ENCODE measurements at regions not wholly inside any gene's neighbourhood (a gene's known extent, or its start where the extent isn't known, plus 50 kb on each side); places are given as distances from the start of the nearest gene placed in this dataset.

DNA sequence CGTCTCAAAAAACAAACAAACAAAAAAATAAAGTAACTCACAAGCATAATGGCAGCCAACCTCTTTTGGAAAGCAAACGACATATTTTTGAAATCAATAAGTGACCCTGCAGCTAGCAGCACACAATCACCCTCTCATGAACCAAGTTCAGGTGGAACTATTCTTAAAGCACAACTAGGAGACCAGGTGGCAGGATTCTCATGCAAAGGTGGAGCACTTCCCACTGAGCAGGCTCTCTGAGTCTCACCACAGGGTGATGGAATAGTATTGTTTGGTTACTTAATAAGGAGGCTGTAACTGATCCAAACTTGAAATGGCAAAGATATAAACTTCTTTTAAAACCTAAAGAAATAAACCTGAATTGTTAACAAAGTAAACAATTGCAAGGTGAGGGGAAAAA lies 1293.1 kb downstream of the PCDH19 start:
- Histone ChIP-seq H3K4me3 (no peak overlapping the region), H3K79me2 (ENCODE audit: insufficient read depth) (no peaks in the 10 kb centered on the region), H3K27ac (no peak overlapping the region), H3K9me2 (ENCODE audit: insufficient read depth) (no peaks in the 10 kb centered on the region), H3K4me2 (ENCODE audit: unreplicated experiment) (no peak overlapping the region), H3K27me3 (replicated peaks; ENCODE audit: insufficient read depth) (no peaks in the 10 kb centered on the region), H4K20me1 (ENCODE audit: insufficient read depth) (no peaks in the 10 kb centered on the region), H3K36me3 (ENCODE audit: low read depth) (no peaks in the 10 kb centered on the region), H3K9me3 (ENCODE audit: low read depth) (no peaks in the 10 kb centered on the region), H3F3A (ENCODE audit: insufficient read depth) (no peaks in the 10 kb centered on the region), H3K4me1 (ENCODE audit: insufficient read depth) (no peaks in the 10 kb centered on the region), H3K9ac (no peak overlapping the region), H2AFZ (no peak overlapping the region)
- WGBS, 2 experiments (ENCODE audit: low coverage in 1 of 2, low lambda C conversion rate in 2 of 2, missing lambda C conversion rate in 2 of 2), result 0 to 10% methylated on average over 2 of the region's 2 CpGs
- no peak for DNase-seq
- in situ Hi-C loops (cut with MboI), result no loop called here
- TF ChIP-seq EZH2phosphoT487 (IDR thresholded peaks at IDR 0.05; ENCODE audit: insufficient read depth, low read depth) (no peak), EZH2 (IDR thresholded peaks at IDR 0.05; ENCODE audit: insufficient read depth, poor library complexity, severe bottlenecking) (no peak)

DNA sequence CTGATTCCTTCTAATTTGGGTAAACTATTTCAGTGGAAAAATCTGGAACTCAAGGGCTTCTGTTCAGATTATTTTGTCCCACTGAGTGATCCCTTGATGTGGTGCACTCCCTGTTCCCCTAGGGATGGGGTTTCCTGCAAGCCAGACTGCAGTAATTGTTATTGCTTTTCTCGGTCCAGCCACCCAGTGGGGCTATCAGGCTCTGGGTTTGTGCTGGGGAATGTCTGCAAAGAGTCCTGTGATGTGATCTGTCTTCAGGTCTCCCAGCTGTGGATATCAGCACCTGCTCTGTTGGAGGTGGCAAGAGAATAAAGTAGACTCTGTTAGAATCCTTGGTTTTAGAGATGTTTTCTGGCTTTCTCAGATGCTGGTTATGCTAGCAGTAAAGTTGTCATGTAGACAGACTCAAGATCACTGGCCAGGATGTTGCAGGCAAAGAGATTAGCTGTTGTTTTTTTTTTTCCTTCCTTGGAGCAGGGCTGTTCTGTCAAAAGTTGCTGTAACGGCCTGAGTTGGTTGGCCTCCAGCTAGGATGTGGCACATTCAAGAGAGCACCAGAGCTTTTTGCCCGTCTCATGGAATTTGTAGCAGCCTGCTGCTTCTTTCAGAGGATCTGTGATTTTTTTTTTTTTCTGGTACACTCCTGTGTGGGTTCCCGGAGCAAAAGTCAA lies 1314.0 kb downstream of the PCDH19 start:
- H3K4me2 ChIP-seq (ENCODE audit: unreplicated experiment), result no peak overlapping the region
- no peak for TF ChIP-seq EZH2 (IDR thresholded peaks at IDR 0.05; ENCODE audit: insufficient read depth, poor library complexity, severe bottlenecking)
- no peak for TF ChIP-seq EZH2phosphoT487 (IDR thresholded peaks at IDR 0.05; ENCODE audit: insufficient read depth, low read depth)
- H3K4me3 ChIP-seq, result no peak overlapping the region
- H3K36me3 ChIP-seq (ENCODE audit: low read depth), result no peaks in the 10 kb centered on the region
- H4K20me1 ChIP-seq (ENCODE audit: insufficient read depth), result no peaks in the 10 kb centered on the region
- no peaks in the 10 kb centered on the region for H3F3A ChIP-seq (ENCODE audit: insufficient read depth)
- no peaks in the 10 kb centered on the region for H3K4me1 ChIP-seq (ENCODE audit: insufficient read depth)
- no peaks in the 10 kb centered on the region for H3K79me2 ChIP-seq (ENCODE audit: insufficient read depth)
- H3K27ac ChIP-seq, result no peak overlapping the region
- in situ Hi-C loops (cut with MboI), result no loop called here
- WGBS, 2 experiments (ENCODE audit: low coverage in 1 of 2, low lambda C conversion rate in 2 of 2, missing lambda C conversion rate in 2 of 2), result 1 to 3% methylated on average over 4 of the region's 4 CpGs
- H3K27me3 ChIP-seq (replicated peaks; ENCODE audit: insufficient read depth), result no peaks in the 10 kb centered on the region
- no peaks in the 10 kb centered on the region for H3K9me2 ChIP-seq (ENCODE audit: insufficient read depth)
- no peak overlapping the region for H2AFZ ChIP-seq
- no peak overlapping the region for H3K9ac ChIP-seq
- no peaks in the 10 kb centered on the region for H3K9me3 ChIP-seq (ENCODE audit: low read depth)
- DNase-seq, result no peak

DNA sequence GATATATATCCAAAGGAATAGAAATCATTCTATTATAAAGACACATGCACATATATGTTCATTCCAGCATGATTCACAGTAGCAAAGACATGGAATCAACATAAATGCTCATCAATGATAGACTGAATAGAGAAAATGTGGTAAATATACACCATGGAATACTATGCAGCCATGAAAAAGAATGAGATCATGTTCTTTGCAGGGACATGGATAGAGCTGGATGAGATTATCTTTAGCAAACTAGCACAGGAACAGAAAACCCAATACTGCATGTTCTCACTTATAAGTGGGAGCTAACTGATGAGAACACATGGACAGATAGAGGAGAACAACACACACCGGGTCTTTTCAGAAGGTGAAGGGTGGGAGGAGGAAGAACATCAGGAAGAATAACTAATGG lies 1318.6 kb downstream of the PCDH19 start:
- Histone ChIP-seq H3K9me3 (ENCODE audit: low read depth) (no peaks in the 10 kb centered on the region), H4K20me1 (ENCODE audit: insufficient read depth) (no peaks in the 10 kb centered on the region), H3K27ac (no peak overlapping the region), H3K4me1 (ENCODE audit: insufficient read depth) (no peaks in the 10 kb centered on the region), H3K4me2 (ENCODE audit: unreplicated experiment) (no peak overlapping the region), H3K27me3 (replicated peaks; ENCODE audit: insufficient read depth) (no peaks in the 10 kb centered on the region), H3K79me2 (ENCODE audit: insufficient read depth) (no peaks in the 10 kb centered on the region), H2AFZ (no peak overlapping the region), H3K9me2 (ENCODE audit: insufficient read depth) (no peaks in the 10 kb centered on the region), H3K9ac (no peak overlapping the region), H3K4me3 (no peak overlapping the region), H3K36me3 (ENCODE audit: low read depth) (no peaks in the 10 kb centered on the region), H3F3A (ENCODE audit: insufficient read depth) (no peaks in the 10 kb centered on the region)
- in situ Hi-C loops (cut with MboI), result no loop called here
- TF ChIP-seq EZH2 (IDR thresholded peaks at IDR 0.05; ENCODE audit: insufficient read depth, poor library complexity, severe bottlenecking), result no peak
- TF ChIP-seq EZH2phosphoT487 (IDR thresholded peaks at IDR 0.05; ENCODE audit: insufficient read depth, low read depth), result no peak
- WGBS, 2 experiments (ENCODE audit: low coverage in 1 of 2, low lambda C conversion rate in 2 of 2, missing lambda C conversion rate in 2 of 2), result 50 to 76% methylated on average over 1 of the region's 1 CpG
- no peak for DNase-seq

DNA sequence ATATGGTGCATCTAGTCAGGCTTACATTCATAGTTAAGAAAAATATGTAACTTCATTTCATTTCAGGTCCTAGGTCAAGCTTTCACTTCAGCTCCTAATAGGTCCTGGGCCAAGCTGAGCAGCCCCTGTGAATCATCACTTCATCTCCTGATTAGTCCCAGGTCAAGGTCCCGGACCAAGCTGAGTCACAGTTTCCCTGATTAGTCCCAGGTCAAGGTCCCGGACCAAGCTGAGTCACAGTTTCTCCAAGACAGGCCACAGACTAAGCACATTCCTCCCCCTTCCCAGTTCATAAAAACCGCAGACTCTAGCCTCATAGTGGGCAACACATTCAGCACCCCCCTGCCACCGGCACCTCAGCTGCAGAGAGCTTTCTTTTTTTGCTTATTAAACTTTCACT lies 1331.8 kb downstream of the PCDH19 start:
- DNase-seq, result no peak
- H3K27ac ChIP-seq, result no peak overlapping the region
- H3F3A ChIP-seq (ENCODE audit: insufficient read depth), result no peaks in the 10 kb centered on the region
- no peak overlapping the region for H3K4me3 ChIP-seq
- no peak overlapping the region for H2AFZ ChIP-seq
- no peaks in the 10 kb centered on the region for H3K79me2 ChIP-seq (ENCODE audit: insufficient read depth)
- no peak overlapping the region for H3K9ac ChIP-seq
- no peaks in the 10 kb centered on the region for H3K9me3 ChIP-seq (ENCODE audit: low read depth)
- no peaks in the 10 kb centered on the region for H3K4me1 ChIP-seq (ENCODE audit: insufficient read depth)
- H4K20me1 ChIP-seq (ENCODE audit: insufficient read depth), result no peaks in the 10 kb centered on the region
- WGBS, 2 experiments (ENCODE audit: low coverage in 1 of 2, low lambda C conversion rate in 2 of 2, missing lambda C conversion rate in 2 of 2), result 6 to 24% methylated on average over 2 to 4 of the region's 4 CpGs
- H3K4me2 ChIP-seq (ENCODE audit: unreplicated experiment), result no peak overlapping the region
- no peaks in the 10 kb centered on the region for H3K9me2 ChIP-seq (ENCODE audit: insufficient read depth)
- H3K36me3 ChIP-seq (ENCODE audit: low read depth), result no peaks in the 10 kb centered on the region
- TF ChIP-seq EZH2phosphoT487 (IDR thresholded peaks at IDR 0.05; ENCODE audit: insufficient read depth, low read depth) (no peak), EZH2 (IDR thresholded peaks at IDR 0.05; ENCODE audit: insufficient read depth, poor library complexity, severe bottlenecking) (no peak)
- H3K27me3 ChIP-seq (replicated peaks; ENCODE audit: insufficient read depth), result no peaks in the 10 kb centered on the region
- in situ Hi-C loops (cut with MboI), result no loop called here

DNA sequence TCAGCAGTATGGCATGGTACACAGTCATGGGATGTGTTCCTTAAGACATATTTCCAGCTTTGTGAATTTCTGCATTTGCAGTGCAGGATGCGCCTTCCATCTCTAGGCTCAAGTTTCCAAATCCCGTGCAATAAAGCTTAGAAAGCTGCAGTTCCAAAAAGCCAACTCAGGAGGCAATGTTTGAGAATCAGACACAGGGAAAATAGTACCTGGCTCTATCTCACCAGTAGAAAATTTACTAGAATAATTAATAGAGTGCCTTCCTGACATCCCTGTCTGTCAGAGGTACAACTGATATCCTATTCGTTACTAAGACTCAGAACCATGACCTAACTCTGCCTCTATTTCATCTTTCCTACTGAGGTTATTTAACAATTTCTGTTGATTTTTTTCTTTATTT lies 1333.0 kb downstream of the PCDH19 start:
- H3K9me3 ChIP-seq (ENCODE audit: low read depth), result no peaks in the 10 kb centered on the region
- no peaks in the 10 kb centered on the region for H3K4me1 ChIP-seq (ENCODE audit: insufficient read depth)
- H4K20me1 ChIP-seq (ENCODE audit: insufficient read depth), result no peaks in the 10 kb centered on the region
- no peak overlapping the region for H3K9ac ChIP-seq
- H3F3A ChIP-seq (ENCODE audit: insufficient read depth), result no peaks in the 10 kb centered on the region
- 37 to 40% methylated on average over 3 of the region's 3 CpGs for WGBS, 2 experiments (ENCODE audit: low coverage in 1 of 2, low lambda C conversion rate in 2 of 2, missing lambda C conversion rate in 2 of 2)
- H3K79me2 ChIP-seq (ENCODE audit: insufficient read depth), result no peaks in the 10 kb centered on the region
- no peaks in the 10 kb centered on the region for H3K36me3 ChIP-seq (ENCODE audit: low read depth)
- no peak overlapping the region for H2AFZ ChIP-seq
- in situ Hi-C loops (cut with MboI), result no loop called here
- no peak overlapping the region for H3K4me2 ChIP-seq (ENCODE audit: unreplicated experiment)
- DNase-seq, result no peak
- no peaks in the 10 kb centered on the region for H3K9me2 ChIP-seq (ENCODE audit: insufficient read depth)
- H3K27ac ChIP-seq, result no peak overlapping the region
- no peaks in the 10 kb centered on the region for H3K27me3 ChIP-seq (replicated peaks; ENCODE audit: insufficient read depth)
- no peak overlapping the region for H3K4me3 ChIP-seq
- TF ChIP-seq EZH2 (IDR thresholded peaks at IDR 0.05; ENCODE audit: insufficient read depth, poor library complexity, severe bottlenecking) (no peak), EZH2phosphoT487 (IDR thresholded peaks at IDR 0.05; ENCODE audit: insufficient read depth, low read depth) (no peak)
